ENCODE measurements at regions not wholly inside any gene's neighbourhood (a gene's known extent, or its start where the extent isn't known, plus 50 kb on each side); places are given as distances from the start of the nearest gene placed in this dataset.

- TF ChIP-seq CTCF (conservative IDR thresholded peaks at IDR 0.05 in 1 of 2, IDR thresholded peaks at IDR 0.05 in 1 of 2; ENCODE audit: low read depth in 1 of 2, low read length in 2 of 2) (no peak), EZH2 (IDR thresholded peaks at IDR 0.05; ENCODE audit: low read length, missing control alignments) (no peak)
These were observed 291.9 kb upstream of the SALL3 start for GRCh38 chr18:78687736-78688135.

Measured in fibroblast of lung (primary cell).